CD4-positive, alpha-beta T cell treated with Interleukin-6 at 100 ng/mL for 8 hours (primary cell): ENCODE measurements at regions not wholly inside any gene's neighbourhood (a gene's known extent, or its start where the extent isn't known, plus 50 kb on each side); places are given as distances from the start of the nearest gene placed in this dataset.

ENCODE experiments used
- DNase-seq: peaks from one replicate; pipeline ENCODE4 v3.0.0-alpha.2; 2020; ENCODE audit warnings: mixed read lengths, low spot score

- DNase-seq: peak; percentile 29
Measured at GRCh38 chr12:65556676-65557437, 267.4 kb upstream of the HMGA2 start.

GRCh38 chr12:65557438-65558181, 266.7 kb upstream of the HMGA2 start:
- DNase-seq: no peak

- no peak for DNase-seq
Measured at GRCh38 chr12:65560286-65560685, 264.0 kb upstream of the HMGA2 start.

DNA sequence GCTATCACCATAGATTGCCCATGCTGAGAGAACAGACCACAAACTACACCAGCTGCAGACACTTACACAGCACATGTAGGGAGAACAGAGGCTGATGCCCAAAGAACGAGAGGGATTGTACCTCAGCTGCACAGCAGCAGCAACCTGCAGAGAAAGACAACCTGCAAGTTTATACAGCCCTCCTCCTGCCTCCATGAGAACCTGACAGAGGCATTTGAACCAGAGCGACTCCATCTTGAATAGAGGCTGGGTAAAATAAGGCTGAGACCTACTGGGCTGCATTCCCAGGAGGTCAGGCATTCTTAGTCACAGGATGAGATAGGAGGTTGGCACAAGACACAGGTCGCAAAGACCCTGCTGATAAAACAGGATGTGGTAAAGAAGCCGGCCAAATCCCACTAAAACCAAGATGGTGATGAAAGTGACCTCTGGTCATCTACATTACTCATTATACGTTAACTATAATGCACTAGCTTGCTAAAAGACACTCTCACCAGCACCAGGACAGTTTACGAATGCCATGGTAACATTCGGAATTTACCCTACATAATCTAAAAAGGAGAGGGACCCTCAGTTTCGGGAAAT, 262.4 kb upstream of the HMGA2 start:
- DNase-seq: no peak

- no peak for DNase-seq
Measured at GRCh38 chr12:65565601-65566560, 258.4 kb upstream of the HMGA2 start.

DNA sequence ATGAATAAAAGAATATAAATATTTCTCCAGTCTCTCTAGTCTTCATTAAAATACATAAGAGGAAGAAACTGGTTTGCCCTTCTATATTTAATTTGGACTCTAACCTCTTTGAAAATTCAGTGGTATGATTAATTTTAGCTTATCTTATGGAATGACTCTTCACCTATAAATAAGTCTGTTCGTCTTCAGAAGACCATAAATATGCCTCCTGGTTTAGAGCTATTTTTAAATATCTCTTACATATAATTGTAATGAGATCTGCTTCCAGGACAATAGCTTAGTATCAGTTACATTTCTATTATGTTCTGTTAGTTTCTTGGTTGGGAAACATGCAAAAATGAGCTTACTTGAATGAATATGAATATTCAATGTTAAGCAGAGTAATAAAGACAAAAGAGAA, 257.5 kb upstream of the HMGA2 start:
- DNase-seq: no peak

GRCh38 chr12:65567820-65568219, 256.5 kb upstream of the HMGA2 start:
- no peak for DNase-seq

DNA sequence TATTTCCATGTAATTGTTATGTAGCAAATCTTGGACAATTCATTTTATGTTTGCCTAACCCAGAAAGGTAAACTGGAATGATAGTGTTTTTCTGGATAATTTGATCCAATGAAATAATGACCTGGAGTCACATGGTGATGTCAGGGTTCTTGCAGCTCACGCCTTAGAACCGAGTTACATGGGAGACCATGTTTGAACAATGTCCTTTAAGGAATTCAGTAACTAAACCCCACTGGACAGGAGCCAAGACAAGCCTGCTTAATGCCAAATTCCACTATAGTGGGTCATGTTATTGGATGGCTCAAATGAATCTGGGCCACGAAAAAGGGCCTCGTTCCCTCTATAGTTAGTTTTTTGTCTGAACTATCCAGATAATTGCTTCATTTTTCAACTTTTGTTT, 255.8 kb upstream of the HMGA2 start:
- no peak for DNase-seq

DNA sequence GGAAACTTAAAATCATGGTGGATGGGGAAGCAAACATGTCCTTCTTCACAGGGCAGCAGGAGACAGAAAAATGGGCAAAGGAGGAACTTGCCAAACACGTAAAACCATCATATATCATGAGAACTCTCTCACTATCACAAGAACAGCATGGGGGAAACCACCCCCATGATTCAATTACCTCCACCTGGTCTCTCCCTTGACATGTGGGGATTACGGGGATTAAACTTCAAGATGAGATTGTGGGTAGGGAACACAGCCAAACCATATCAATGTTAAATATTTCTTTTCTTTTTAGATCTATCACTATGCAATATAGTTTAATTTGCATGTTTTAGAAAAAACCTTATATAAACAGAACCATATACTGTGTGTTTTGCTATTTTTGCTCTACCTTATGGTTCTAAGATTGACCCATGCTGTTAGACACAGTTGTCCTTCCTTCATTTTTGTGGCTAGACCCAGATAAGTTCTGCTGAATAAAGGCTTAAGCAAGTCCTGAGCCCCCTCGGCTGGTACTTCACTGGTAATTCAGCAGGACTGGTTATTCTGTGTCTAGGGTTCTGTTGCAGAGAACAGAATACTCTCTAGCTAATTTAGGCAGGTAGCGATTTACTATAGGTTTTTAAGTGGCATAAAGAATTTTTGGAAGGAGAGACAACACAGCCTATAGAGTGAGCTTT, 253.7 kb upstream of the HMGA2 start:
- DNase-seq: no peak

DNA sequence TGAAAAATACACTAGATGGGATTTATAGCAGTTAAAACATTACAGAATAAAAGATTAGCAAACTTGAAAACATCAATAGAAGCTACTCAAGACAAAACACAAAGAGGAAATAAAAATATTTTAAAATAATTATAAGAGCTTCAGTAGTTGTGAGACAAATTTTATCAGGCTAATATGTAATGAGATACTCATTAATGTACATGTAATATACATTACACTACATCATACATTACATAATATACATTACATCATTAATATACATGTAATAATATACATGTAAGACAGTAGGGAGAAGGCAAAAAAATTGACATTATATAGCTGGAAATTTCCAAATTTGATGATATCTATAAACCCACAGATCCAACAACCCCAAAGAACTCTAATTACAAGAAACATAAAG, 249.4 kb upstream of the HMGA2 start:
- no peak for DNase-seq

- no peak for DNase-seq
Measured at GRCh38 chr12:65584016-65584415, 240.3 kb upstream of the HMGA2 start.

DNA sequence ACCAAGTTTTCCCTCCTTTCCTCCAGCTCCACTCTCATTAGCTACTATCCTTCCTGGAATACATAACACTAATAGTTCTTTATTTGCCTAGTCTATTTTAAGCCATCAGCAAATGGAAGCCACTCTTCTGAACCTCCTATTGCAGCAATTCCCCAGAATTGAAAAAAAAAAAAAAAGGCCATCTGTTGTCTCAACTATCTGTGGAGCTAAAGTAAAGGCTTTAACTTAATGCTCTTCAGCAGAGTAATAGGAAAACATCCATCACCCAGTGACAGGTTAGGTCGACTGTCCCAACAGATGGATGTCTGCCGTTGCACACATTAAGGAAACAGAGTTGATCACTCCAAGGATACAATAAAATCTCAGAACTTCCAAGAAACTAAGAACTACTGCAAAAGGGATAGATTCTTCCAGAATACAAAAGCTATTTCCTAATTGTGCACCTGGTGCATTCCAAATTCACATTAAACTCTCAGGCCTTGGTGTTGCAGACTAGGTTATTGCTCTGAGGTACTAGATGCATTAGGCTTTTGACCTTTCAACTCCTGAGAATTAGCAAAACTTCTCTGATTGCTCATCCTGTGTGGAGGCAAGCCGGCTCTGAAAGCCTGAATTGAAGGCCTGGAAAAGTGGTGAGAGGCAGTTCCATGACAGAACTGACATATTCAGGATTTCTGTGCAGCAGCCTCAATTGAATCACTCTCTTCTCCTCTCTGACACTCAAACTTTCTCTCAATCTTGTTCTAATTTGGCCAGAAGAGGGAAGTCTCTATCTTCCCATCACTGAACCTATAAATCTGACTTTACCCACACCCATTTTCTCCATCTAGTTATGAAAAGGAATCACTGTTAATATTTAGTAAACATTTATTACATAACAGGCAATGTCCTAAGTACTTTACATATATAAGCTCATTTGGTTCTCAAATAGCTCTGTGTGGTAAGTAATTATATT, 238.4 kb upstream of the HMGA2 start:
- no peak for DNase-seq

- DNase-seq: no peak
Measured at GRCh38 chr12:65586796-65587195, 237.5 kb upstream of the HMGA2 start.

GRCh38 chr12:65590318-65590717, 234.0 kb upstream of the HMGA2 start:
- no peak for DNase-seq

DNA sequence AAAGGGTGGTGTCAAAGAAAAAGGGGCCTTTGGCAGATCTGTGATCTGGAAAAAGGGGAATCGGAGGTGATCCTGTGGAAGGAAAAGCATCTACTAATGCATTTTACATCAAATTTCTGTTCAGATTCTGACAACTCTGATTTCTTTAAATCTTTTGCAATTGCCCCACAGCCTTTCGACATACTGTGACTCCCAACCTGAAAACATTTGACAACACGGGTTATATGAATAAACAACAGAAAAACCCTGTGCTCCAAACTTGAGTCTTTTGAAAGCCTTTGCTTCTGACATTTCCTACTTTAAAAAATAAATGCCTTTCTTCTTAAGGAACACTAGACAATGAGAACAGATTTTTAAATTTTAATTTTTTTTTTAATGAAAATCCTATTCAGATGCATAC, 231.9 kb upstream of the HMGA2 start:
- no peak for DNase-seq

- DNase-seq: no peak
Measured at GRCh38 chr12:65593239-65593701, 231.0 kb upstream of the HMGA2 start.

- no peak for DNase-seq
Measured at GRCh38 chr12:65594409-65594808, 229.9 kb upstream of the HMGA2 start.

GRCh38 chr12:65595016-65595560, 229.2 kb upstream of the HMGA2 start:
- no peak for DNase-seq

DNA sequence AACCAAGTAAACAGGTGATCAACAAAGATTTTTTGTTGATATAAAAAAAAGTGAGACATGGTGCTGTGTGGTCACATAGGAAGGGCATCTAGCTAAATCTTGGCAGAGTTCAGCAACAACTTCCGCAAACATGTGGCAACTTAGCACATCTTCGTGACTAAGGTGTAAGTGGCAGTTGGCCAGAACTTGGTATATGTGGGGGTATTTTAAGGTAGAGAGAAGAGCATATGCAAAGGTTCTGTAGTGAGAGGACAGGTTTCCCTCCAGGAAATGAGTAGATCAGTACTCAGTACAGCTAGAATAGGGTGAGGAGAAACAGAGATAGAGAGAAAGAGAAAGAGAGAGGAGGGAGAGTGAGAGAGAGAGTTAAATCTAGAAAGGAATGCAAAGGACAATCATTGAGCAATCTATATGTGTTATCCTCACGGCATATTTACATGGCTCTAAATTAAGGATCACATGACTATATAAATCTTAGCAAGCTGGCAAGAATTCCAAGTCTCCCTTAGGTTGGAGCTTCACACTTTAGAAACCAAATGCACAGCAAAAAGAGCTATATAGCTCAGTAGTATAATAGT, 227.7 kb upstream of the HMGA2 start:
- DNase-seq: no peak

- DNase-seq: no peak
Measured at GRCh38 chr12:65597527-65597926, 226.8 kb upstream of the HMGA2 start.
